SK-N-SH (cell line): ENCODE measurements at regions not wholly inside any gene's neighbourhood (a gene's known extent, or its start where the extent isn't known, plus 50 kb on each side); places are given as distances from the start of the nearest gene placed in this dataset.

ENCODE experiments used
- CTCF ChIA-PET: fragments of 300-600, 350-600 bp; formaldehyde crosslinking; extraction: SDS; loops from one replicate; lab custom pipeline; 2021; lab: Yijun Ruan, JAX
- POLR2A ChIA-PET: fragments of 350-600 bp; sonication (Branson Sonifier 250); formaldehyde crosslinking; extraction: SDS; loops from one replicate; lab custom pipeline; 2020; ENCODE audit warnings: antibody characterized with exemption, inconsistent platforms; lab: Yijun Ruan, JAX
- DNase-seq: peaks from one replicate; pipeline ENCODE4 v3.0.0; 2012
- H2AFZ ChIP-seq: fragments of 200-600 bp; sonication (generic); 2 replicates; pipeline ENCODE4 v1.8.1; 2016; ENCODE audit warnings: antibody characterized with exemption, mild to moderate bottlenecking, low read depth
- H3F3A ChIP-seq: fragments of 200-600 bp; sonication (generic); replicated peaks from 2 replicates; pipeline ENCODE3; 2016; ENCODE audit warnings: antibody characterized with exemption, mild to moderate bottlenecking; ENCODE audit not compliant: insufficient read depth
- H3K27ac ChIP-seq, 2 experiments: fragments of 200-500 bp in 1 of 2; fragments of 200-600 bp in 1 of 2; sonication (Bioruptor generic) in 1 of 2; sonication (generic), shearing (Covaris generic) in 1 of 2; 2 replicates each; pipeline versions ENCODE4 v1.5.1 to v1.6.1; 2014 to 2016; ENCODE audit warnings: low read depth in 2 of 2, inconsistent platforms in 1 of 2, low read length in 1 of 2, mild to moderate bottlenecking in 1 of 2, mixed read lengths in 1 of 2
- H3K27me3 ChIP-seq: fragments of 200-600 bp; sonication (generic), shearing (Covaris generic); 2 replicates; pipeline ENCODE4 v1.6.1; 2016; ENCODE audit warnings: mixed run types; ENCODE audit not compliant: insufficient read depth
- H3K36me3 ChIP-seq, 2 experiments: fragments of 200-500 bp in 1 of 2; fragments of 200-600 bp in 1 of 2; sonication (Bioruptor generic) in 1 of 2; sonication (generic) in 1 of 2; replicated peaks in 1 of 2; 2 replicates each; pipeline versions ENCODE3 to v1.5.1; 2014 to 2016; ENCODE audit warnings: low read length in 1 of 2, mild to moderate bottlenecking in 1 of 2; ENCODE audit not compliant: insufficient read depth in 2 of 2, control insufficient read depth in 1 of 2
- H3K4me1 ChIP-seq, 2 experiments: fragments of 200-500 bp in 1 of 2; fragments of 200-600 bp in 1 of 2; sonication (Bioruptor generic) in 1 of 2; sonication (generic), shearing (Covaris generic) in 1 of 2; 2 replicates each; pipeline versions ENCODE4 v1.5.1 to v1.6.1; 2014 to 2016; ENCODE audit warnings: low read depth in 1 of 2, low read length in 1 of 2, mixed run types in 1 of 2; ENCODE audit not compliant: insufficient read depth in 2 of 2, control insufficient read depth in 1 of 2
- H3K4me2 ChIP-seq: fragments of 200-600 bp; sonication (generic), shearing (Covaris generic); 2 replicates; pipeline ENCODE4 v1.6.1; 2017; ENCODE audit warnings: mixed run types
- H3K4me3 ChIP-seq, 2 experiments: fragments of 200-500 bp in 1 of 2; fragments of 200-600 bp in 1 of 2; sonication (Bioruptor generic) in 1 of 2; sonication (generic), shearing (Covaris generic) in 1 of 2; 2 replicates each; pipeline versions ENCODE4 v1.5.1 to v1.8.1; 2014 to 2016; ENCODE audit warnings: low read depth in 2 of 2, inconsistent platforms in 1 of 2, low read length in 1 of 2, mild to moderate bottlenecking in 1 of 2, mixed read lengths in 1 of 2, moderate library complexity in 1 of 2
- H3K79me2 ChIP-seq: fragments of 200-600 bp; sonication (generic); 2 replicates; pipeline ENCODE4 v1.8.1; 2017; ENCODE audit warnings: mild to moderate bottlenecking; ENCODE audit not compliant: insufficient read depth
- H3K9ac ChIP-seq: fragments of 200-600 bp; sonication (generic); 2 replicates; pipeline ENCODE4 v1.6.1; 2017; ENCODE audit warnings: mixed run types
- H3K9me2 ChIP-seq: fragments of 200-600 bp; sonication (generic); 2 replicates; pipeline ENCODE4 v1.6.1; 2017; ENCODE audit warnings: mixed run types
- H3K9me3 ChIP-seq: fragments of 200-600 bp; sonication (generic); 2 replicates; pipeline ENCODE4 v1.6.1; 2017; ENCODE audit warnings: mixed run types, mild to moderate bottlenecking, moderate library complexity
- H4K20me1 ChIP-seq: fragments of 200-600 bp; sonication (generic); 2 replicates; pipeline ENCODE4 v1.6.1; 2017; ENCODE audit warnings: mild to moderate bottlenecking, mixed run types; ENCODE audit not compliant: insufficient read depth
- CHD2 ChIP-seq: fragments of 150-350 bp; IDR thresholded peaks from 2 replicates; pipeline ENCODE4 v1.6.1; 2018; ENCODE audit warnings: low read length; ENCODE audit not compliant: partially characterized antibody
- CTCF ChIP-seq: fragments of 200-600 bp; sonication (generic); IDR thresholded peaks from 2 replicates; pipeline ENCODE4 v1.6.1; 2017; ENCODE audit warnings: antibody characterized with exemption, mild to moderate bottlenecking, moderate library complexity
- EP300 ChIP-seq, 2 experiments: IDR thresholded peaks; 2 replicates each; pipeline versions ENCODE4 v1.4.0 to v1.6.1; 2012; ENCODE audit warnings: borderline replicate concordance in 1 of 2, low read depth in 1 of 2, low read length in 1 of 2
- EZH2phosphoT487 ChIP-seq: fragments of 200-600 bp; sonication (generic); IDR thresholded peaks from 2 replicates; pipeline ENCODE4 v1.6.1; 2017; ENCODE audit warnings: low read depth, mixed run types, mild to moderate bottlenecking, antibody characterized with exemption, moderate library complexity, borderline replicate concordance
- FOXJ3 ChIP-seq: sonication (generic); formaldehyde crosslinking; IDR thresholded peaks from 2 replicates; pipeline ENCODE4 v1.5.1; 2020; ENCODE audit warnings: mild to moderate bottlenecking, missing genetic modification reagents
- GABPA ChIP-seq: IDR thresholded peaks from 2 replicates; pipeline ENCODE4 v1.4.0; 2012; ENCODE audit warnings: low read depth, mild to moderate bottlenecking
- GATA2 ChIP-seq: sonication (generic); formaldehyde crosslinking; IDR thresholded peaks from 2 replicates; pipeline ENCODE4 v1.5.0; 2020; ENCODE audit warnings: mild to moderate bottlenecking, missing genetic modification reagents
- JUND ChIP-seq: IDR thresholded peaks from 2 replicates; pipeline ENCODE4 v1.4.0; 2012
- PBX3 ChIP-seq: IDR thresholded peaks from 2 replicates; pipeline ENCODE4; 2012
- RAD21 ChIP-seq: IDR thresholded peaks from 2 replicates; pipeline ENCODE4 v1.6.1; 2012; ENCODE audit warnings: mild to moderate bottlenecking, low read length
- RFX5 ChIP-seq: IDR thresholded peaks from 2 replicates; pipeline ENCODE4 v1.6.1; 2012; ENCODE audit warnings: mild to moderate bottlenecking, improper control_type of control experiment, low read length
- RXRA ChIP-seq: IDR thresholded peaks from 2 replicates; pipeline ENCODE4 v1.4.0; 2012; ENCODE audit warnings: low read depth, mild to moderate bottlenecking, borderline replicate concordance
- SIN3A ChIP-seq: IDR thresholded peaks from 2 replicates; pipeline ENCODE4 v1.6.1; 2012; ENCODE audit warnings: low read depth, mild to moderate bottlenecking, low read length, moderate library complexity, borderline replicate concordance
- SMC3 ChIP-seq: IDR thresholded peaks from 2 replicates; pipeline ENCODE4 v1.6.1; 2012; ENCODE audit warnings: low read depth, low read length, improper control_type of control experiment
- TCF12 ChIP-seq: IDR thresholded peaks from 2 replicates; pipeline ENCODE4 v1.4.0; 2012
- TEAD4 ChIP-seq: IDR thresholded peaks from 2 replicates; pipeline ENCODE4 v1.4.0; 2012; ENCODE audit warnings: mild to moderate bottlenecking, borderline replicate concordance; ENCODE audit not compliant: insufficient read depth
- USF1 ChIP-seq: IDR thresholded peaks from 2 replicates; pipeline ENCODE4 v1.4.0; 2012; ENCODE audit warnings: low read depth, borderline replicate concordance
- YY1 ChIP-seq: IDR thresholded peaks from 2 replicates; pipeline ENCODE4 v1.4.0; 2012; ENCODE audit warnings: low read depth, mild to moderate bottlenecking
- ZBTB33 ChIP-seq: IDR thresholded peaks from 2 replicates; pipeline ENCODE4 v1.4.0; 2012; ENCODE audit warnings: low read depth, borderline replicate concordance
- WGBS: methylation state at CpG from one replicate; pipeline ENCODE4 v1.1.6; 2017; ENCODE audit warnings: low lambda C conversion rate; 5-methylcytosine and 5-hydroxymethylcytosine counted together

- 20% methylated on average over 2 of the region's 2 CpGs for WGBS
- Histone ChIP-seq H3F3A (no peaks in the 10 kb centered on the region), H3K27me3 (no peaks in the 10 kb centered on the region), H2AFZ (no peak overlapping the region), H3K9me2 (no peaks in the 10 kb centered on the region), H3K27ac (no peak overlapping the region), H3K4me2 (no peak overlapping the region), H3K4me3 (no peak overlapping the region), H3K36me3 (no peaks in the 10 kb centered on the region), H3K79me2 (no peaks in the 10 kb centered on the region), H3K9ac (no peak overlapping the region), H3K9me3 (no peaks in the 10 kb centered on the region), H4K20me1 (no peaks in the 10 kb centered on the region), H3K4me1 (no peaks in the 10 kb centered on the region)
- CTCF ChIA-PET, result no interaction called here
- no peak for DNase-seq
- POLR2A ChIA-PET, result no interaction called here
- TF ChIP-seq CTCF (no peak), EZH2phosphoT487 (no peak), FOXJ3 (CRISPR knock-in tag) (no peak), GABPA (no peak)
Observed at GRCh38 chrX:138011468-138011867, 445.5 kb downstream of the ZIC3 start.

GRCh38 chrX:138014577-138014976, 448.6 kb downstream of the ZIC3 start:
- CTCF ChIA-PET, result interaction anchor here (2.2 kb wide), 1 partner anchor 11 kb away, joined by 9 read pairs; no protein-coding TSS in a partner anchor
- TF ChIP-seq SIN3A (no peak), PBX3 (no peak), RXRA (no peak), GABPA (no peak), GATA2 (no peak), CHD2 (no peak), TCF12 (no peak), ZBTB33 (no peak), JUND (no peak), RAD21 (no peak), FOXJ3 (CRISPR knock-in tag) (no peak), YY1 (no peak), SMC3 (no peak), TEAD4 (no peak), USF1 (no peak), EP300 (IDR thresholded peaks at IDR 0.05; ENCODE audit: borderline replicate concordance in 1 of 2, low read depth in 1 of 2, low read length in 1 of 2) (no peak), RFX5 (no peak)
- H3K36me3 ChIP-seq, result no peaks in the 10 kb centered on the region
- H4K20me1 ChIP-seq, result no peaks in the 10 kb centered on the region
- H3K9me2 ChIP-seq, result no peaks in the 10 kb centered on the region
- H3K4me2 ChIP-seq, result no peak overlapping the region
- POLR2A ChIA-PET, result no interaction called here
- 0% methylated on average over 3 of the region's 3 CpGs for WGBS
- H3K4me3 ChIP-seq, result no peak overlapping the region
- DNase-seq, result no peak
- H3K79me2 ChIP-seq, result no peaks in the 10 kb centered on the region
- no peak overlapping the region for H3K9ac ChIP-seq
- no peaks in the 10 kb centered on the region for H3F3A ChIP-seq
- no peaks in the 10 kb centered on the region for H3K9me3 ChIP-seq
- no peak overlapping the region for H3K27ac ChIP-seq
- H2AFZ ChIP-seq, result no peak overlapping the region
- no peaks in the 10 kb centered on the region for H3K27me3 ChIP-seq
- H3K4me1 ChIP-seq, result no peaks in the 10 kb centered on the region
